ENCODE measurements at regions not wholly inside any gene's neighbourhood (a gene's known extent, or its start where the extent isn't known, plus 50 kb on each side); places are given as distances from the start of the nearest gene placed in this dataset.

- Mint-ChIP-seq H3K4me3 (no peak overlapping the region), H3K9me3 (peaks cover 28% of the 10 kb centered on the region), H3K36me3 (ENCODE audit: low read depth) (peaks cover 14% of the 10 kb centered on the region), H3K4me1 (peaks cover 19% of the 10 kb centered on the region), H3K27ac (no peak overlapping the region), H3K27me3 (ENCODE audit: insufficient read depth, low read depth, poor library complexity) (peaks cover 3% of the 10 kb centered on the region)
- Histone ChIP-seq H3K36me3 (ENCODE audit: insufficient read depth) (no peaks in the 10 kb centered on the region), H3K27me3 (ENCODE audit: insufficient read depth) (no peaks in the 10 kb centered on the region), H2AFZ (no peak overlapping the region), H3K27ac (ENCODE audit: low read depth) (no peak overlapping the region), H3K79me2 (replicated peaks; ENCODE audit: insufficient read depth) (no peaks in the 10 kb centered on the region), H3F3A (replicated peaks; ENCODE audit: low read depth) (no peaks in the 10 kb centered on the region), H3K4me2 (no peak overlapping the region), H3K4me1 (ENCODE audit: insufficient read depth) (peaks cover 5% of the 10 kb centered on the region; the same call in 1 of the 2 replicates), H4K20me1 (replicated peaks; ENCODE audit: insufficient read depth) (no peaks in the 10 kb centered on the region), H3K4me3 (no peak overlapping the region), H3K9me2 (ENCODE audit: insufficient read depth) (no peaks in the 10 kb centered on the region; the same call in 1 of the 2 replicates)
- DNase-seq (ENCODE audit: low spot score), result no peak
- ATAC-seq, result no peak
- no peak for TF ChIP-seq EZH2 (IDR thresholded peaks at IDR 0.05; ENCODE audit: low read depth, unreplicated experiment)
- no peak for TF ChIP-seq JUNB (IDR thresholded peaks at IDR 0.05; ENCODE audit: unreplicated experiment)
- no peak for TF ChIP-seq ETS1 (IDR thresholded peaks at IDR 0.05)
- TF ChIP-seq EZH2phosphoT487 (IDR thresholded peaks at IDR 0.05; ENCODE audit: unreplicated experiment), result no peak
- TF ChIP-seq CREB1 (CRISPR knock-in tag; IDR thresholded peaks at IDR 0.05; ENCODE audit: low read depth), result no peak
- no peak for TF ChIP-seq STAT1 (IDR thresholded peaks at IDR 0.05; ENCODE audit: unreplicated experiment)
- TF ChIP-seq REST (IDR thresholded peaks at IDR 0.05; ENCODE audit: unreplicated experiment), result no peak
- no peak for TF ChIP-seq ZNF462 (CRISPR knock-in tag; IDR thresholded peaks at IDR 0.05)
- no peak for TF ChIP-seq ZNF114 (CRISPR knock-in tag; IDR thresholded peaks at IDR 0.05)
- no peak for TF ChIP-seq CTCF (conservative IDR thresholded peaks at IDR 0.05; ENCODE audit: low read depth in 2 of 2)
- TF ChIP-seq ZNF331 (CRISPR knock-in tag; IDR thresholded peaks at IDR 0.05; ENCODE audit: low read depth), result no peak
Observed at GRCh38 chr13:30078059-30078458, 227.6 kb upstream of the UBL3 start.

All from GM23338 (cell line).